Fibroblast of the conjunctiva (primary cell): ENCODE measurements at regions not wholly inside any gene's neighbourhood (a gene's known extent, or its start where the extent isn't known, plus 50 kb on each side); places are given as distances from the start of the nearest gene placed in this dataset.
"Not testable (repeated sequence)": the region's sequence is repeated elsewhere in the genome, so short reads cannot be mapped to it uniquely, and the experiment has no call there.

ENCODE experiments used
- DNase-seq: peaks from one replicate; pipeline ENCODE4 v3.0.0-alpha.2; 2010; ENCODE audit warnings: low read depth

DNA sequence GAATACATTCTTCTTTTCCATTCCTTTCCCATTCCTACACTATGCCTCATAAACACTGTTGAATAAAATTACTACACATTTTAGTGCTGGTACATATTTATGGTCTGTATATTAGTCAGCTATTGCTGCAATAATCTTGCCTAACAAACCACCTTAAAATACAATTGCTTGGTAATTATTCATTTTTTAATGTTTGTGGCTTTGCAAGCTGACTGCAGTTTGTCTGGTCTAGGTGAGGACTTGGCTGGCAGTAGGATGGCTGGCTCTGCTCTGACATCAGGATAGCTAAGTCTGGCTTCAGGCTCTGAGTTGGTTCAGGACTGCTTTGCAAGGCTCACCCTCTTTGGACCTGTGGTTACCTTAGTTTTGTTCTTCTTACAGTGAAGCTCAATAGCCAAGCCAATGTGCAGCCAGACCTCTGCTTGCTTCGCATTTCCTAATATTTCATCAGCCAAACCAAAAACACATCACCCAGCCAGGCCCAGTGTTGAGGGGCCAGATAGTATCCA is 913.4 kb upstream of the RAG2 start:
- DNase-seq: peak; percentile 45

DNA sequence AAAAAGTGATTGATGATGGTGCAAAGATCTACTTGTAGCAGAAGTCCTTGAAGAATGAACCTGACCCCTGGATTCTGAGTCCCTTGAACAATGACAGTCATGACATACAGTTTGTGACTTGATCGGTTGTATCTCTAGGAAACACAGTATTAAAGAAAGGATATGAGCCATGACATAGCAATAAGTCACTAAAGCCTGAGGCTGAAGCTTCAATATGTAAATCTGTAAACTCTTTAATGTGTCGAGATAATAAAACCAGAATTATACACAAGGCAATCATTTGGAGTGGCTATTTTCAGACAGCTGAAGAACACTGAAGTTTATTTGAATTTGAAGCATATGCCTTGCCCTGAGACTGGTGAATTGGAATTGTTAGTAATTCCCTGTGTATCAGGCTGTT is 911.5 kb upstream of the RAG2 start:
- no peak for DNase-seq

DNA sequence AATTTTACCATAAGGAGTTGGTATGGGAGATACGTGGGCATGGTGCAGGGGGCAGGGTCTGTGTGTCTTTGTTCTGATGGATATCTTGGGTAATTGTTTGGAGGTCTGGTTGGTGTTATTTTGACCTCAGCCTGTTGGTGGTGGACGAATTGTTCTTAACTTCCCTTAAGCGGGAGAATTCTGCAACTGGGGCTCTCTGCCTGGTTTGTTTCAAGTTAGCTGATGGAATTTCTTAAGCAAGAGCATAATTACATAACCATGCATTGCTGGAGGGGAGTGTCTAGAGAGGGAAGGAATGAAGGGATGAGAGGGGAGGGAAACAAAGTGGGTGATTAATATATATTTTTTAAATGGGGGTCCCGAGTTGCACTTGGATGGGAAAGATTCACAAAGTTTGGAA is 908.5 kb upstream of the RAG2 start:
- no peak for DNase-seq

DNA sequence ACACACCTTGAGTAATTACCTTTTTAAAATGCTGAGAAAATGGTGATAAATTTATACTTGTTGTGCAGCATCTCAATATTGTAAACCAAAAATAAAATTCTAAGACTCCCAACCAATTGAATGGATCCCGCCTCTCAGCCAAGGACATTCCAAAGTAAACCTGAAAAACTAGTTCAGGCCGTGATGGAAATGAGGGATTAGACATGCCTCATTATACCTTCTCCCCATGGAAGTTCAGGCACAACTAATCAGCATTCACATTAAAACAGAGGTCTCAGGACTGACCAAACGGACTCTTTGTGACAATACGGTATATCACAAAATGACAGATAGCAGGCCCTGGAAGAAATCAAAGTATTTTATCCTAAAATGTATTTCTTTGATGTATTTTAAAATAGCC is 907.4 kb upstream of the RAG2 start:
- no peak for DNase-seq

GRCh38 chr11:37504921-37505320 is 906.9 kb upstream of the RAG2 start:
- DNase-seq: no peak

- DNase-seq: peak; percentile 31
These were observed 906.1 kb upstream of the RAG2 start for GRCh38 chr11:37504060-37504611.

GRCh38 chr11:37503411-37504059 is 905.5 kb upstream of the RAG2 start:
- DNase-seq: no peak

- no peak for DNase-seq
These were observed 904.2 kb upstream of the RAG2 start for GRCh38 chr11:37502202-37502601.

- no peak for DNase-seq
These were observed 902.4 kb upstream of the RAG2 start for GRCh38 chr11:37500425-37500824.

GRCh38 chr11:37497326-37497725 is 899.3 kb upstream of the RAG2 start:
- DNase-seq: no peak

GRCh38 chr11:37496201-37496600 is 898.2 kb upstream of the RAG2 start:
- DNase-seq: no peak

DNA sequence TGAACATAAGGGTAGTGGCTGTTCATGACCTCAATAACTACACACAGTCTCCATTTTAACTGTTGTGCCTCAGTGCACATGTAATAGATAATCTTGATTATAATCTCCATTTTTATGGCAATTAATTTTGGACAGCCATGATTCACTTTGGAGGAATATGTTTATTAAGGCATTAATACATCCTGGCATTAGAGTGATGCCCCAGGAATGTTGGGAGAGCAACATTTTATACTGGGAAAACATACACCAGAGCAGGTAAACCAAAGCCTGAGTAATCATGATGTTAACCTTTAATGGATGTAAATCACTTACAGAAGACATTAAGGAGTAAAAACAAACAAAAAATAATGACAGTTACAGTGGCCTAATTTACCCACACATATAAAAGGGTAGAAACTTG is 886.3 kb upstream of the RAG2 start:
- DNase-seq: no peak

- no peak for DNase-seq
These were observed 885.7 kb upstream of the RAG2 start for GRCh38 chr11:37483761-37484160.

- no peak for DNase-seq
These were observed 876.9 kb upstream of the RAG2 start for GRCh38 chr11:37474889-37475288.

- DNase-seq: no peak
These were observed 870.3 kb upstream of the RAG2 start for GRCh38 chr11:37468344-37468743.

DNA sequence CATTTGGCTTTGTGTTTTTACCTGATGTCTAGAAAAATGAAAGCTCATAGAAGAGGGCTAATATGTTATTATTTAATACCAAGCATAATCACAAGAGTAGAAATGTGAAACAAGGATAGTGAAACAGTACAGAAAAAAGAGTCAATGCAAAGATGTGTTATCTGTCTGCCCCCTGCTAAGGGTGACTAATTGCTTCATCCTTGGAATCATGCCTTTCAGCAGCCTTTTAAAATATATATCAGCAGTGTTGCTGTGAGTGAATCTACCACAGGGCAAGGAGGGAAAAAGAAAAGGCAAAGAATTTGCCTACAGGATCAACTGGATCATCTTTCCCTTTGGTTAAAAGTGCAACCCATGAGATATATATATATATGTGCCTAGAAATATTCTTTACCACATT is 867.2 kb upstream of the RAG2 start:
- no peak for DNase-seq

- no peak for DNase-seq
These were observed 861.4 kb upstream of the RAG2 start for GRCh38 chr11:37459456-37459855.

DNA sequence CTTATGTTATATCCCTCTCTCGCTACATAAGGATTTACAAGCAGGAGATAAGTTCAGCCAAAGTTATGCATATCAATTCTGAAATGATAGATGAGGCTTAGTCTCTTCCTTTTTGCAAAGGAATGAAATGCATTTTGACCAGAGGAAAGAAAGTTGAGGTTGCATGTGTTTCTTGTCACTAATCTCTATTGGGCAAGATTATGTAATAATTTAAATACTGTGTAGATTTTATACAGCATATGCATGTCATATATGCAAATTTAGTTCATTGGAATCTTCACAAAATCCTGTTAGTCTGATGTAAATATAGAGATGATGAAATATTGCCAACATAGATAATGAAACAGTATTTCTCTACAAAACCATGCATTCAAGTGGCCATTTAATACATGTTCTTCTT is 858.7 kb upstream of the RAG2 start:
- DNase-seq: no peak

DNA sequence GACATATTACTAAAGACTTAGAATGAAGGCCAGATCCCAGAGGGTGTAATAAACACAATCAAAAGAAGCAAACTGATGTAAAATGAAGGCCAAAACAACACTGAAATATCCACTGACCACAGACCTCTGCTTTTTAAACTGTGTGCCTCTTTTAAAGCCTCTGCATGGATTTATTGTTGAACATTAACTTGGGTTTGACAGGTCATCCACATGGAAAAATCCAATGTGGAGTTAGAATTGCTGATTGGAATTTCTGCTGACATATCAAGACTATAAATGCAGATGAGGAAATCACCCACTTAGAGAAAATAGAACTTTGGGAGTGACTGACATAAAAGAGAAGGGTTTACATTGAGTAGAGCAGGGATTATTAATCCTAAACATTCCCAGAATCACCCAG is 853.9 kb upstream of the RAG2 start:
- DNase-seq: no peak

DNA sequence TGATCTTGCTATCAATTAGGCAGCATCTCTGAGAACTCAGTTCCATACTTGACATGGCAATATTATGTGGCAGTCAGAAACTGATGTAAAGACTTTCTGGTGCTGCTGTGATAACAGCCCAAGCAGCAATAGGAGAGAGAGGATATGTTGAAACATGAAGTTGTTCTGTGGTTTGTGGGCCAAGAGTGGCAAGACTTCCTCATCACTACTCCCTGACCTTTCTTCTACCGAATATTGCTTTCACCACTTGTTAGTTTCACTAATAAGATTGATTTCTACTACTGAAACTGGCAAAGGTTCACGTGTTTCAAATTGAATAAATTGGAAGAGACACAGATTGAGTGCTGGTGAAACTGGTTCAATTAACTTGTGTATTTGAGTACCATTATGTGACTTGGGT is 852.6 kb upstream of the RAG2 start:
- DNase-seq: no peak

- peak; percentile 37 for DNase-seq
These were observed 851.1 kb upstream of the RAG2 start for GRCh38 chr11:37449146-37449545.

DNA sequence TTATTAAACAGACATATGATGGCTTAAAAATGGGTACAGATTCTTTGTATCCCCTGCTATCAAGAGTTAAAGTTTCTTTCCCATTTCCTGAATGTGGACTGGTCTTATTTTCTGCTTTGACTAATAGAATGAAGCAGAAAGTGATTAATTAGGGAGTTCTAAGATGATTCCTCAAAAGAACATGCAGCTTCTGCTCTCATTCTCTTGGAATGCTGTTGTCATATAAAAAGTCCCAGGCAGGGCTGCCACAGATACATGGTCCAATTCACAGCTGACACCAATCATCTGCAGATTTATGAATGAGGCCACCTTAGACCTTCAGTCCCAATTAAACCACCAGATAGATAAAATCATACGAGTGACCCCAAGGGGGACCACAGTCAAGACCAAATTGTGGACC is 844.5 kb upstream of the RAG2 start:
- no peak for DNase-seq

DNA sequence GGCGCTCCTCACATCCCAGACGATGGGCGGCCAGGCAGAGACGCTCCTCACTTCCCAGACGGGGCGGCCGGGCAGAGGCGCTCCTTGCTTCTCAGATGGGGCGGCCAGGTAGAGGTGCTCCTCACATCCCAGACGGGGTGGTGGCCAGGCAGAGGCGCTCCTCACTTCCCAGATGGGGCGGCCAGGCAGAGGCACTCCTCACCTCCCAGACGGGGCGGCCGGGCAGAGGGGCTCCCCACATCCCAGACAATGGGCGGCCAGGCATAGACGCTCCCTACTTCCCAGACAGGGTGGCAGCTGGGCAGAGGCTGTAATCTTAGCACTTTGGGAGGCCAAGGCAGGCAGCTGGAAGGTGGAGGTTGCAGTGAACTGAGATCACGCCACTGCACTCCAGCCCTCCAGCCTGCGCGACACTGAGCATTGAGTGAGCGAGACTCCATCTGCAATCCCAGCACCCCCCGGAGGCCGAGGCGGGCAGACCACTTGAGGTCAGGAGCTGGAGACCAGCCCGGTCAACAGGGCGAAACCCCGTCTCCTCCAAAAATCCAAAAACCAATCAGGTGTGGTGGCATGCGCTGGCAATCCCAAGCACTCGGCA is 833.7 kb upstream of the RAG2 start:
- DNase-seq: not testable (repeated sequence)
